Pons (tissue), 1 donor: ENCODE measurements at regions not wholly inside any gene's neighbourhood (a gene's known extent, or its start where the extent isn't known, plus 50 kb on each side); places are given as distances from the start of the nearest gene placed in this dataset.
"Not testable (repeated sequence)": the region's sequence is repeated elsewhere in the genome, so short reads cannot be mapped to it uniquely, and the experiment has no call there.

ENCODE experiments used
- DNase-seq: peaks from one replicate; pipeline ENCODE4 v3.0.0-alpha.2; 2016; ENCODE audit warnings: low spot score

GRCh38 chr1:4171480-4172450, 271.7 kb upstream of the C1orf174 start:
- no peak for DNase-seq

GRCh38 chr1:4172644-4173599, 272.9 kb upstream of the C1orf174 start:
- peak; percentile 45 for DNase-seq

- no peak for DNase-seq
These were observed 273.7 kb upstream of the C1orf174 start for GRCh38 chr1:4173731-4174130.

GRCh38 chr1:4174291-4175200, 274.5 kb upstream of the C1orf174 start:
- DNase-seq, result no peak

- DNase-seq, result no peak
These were observed 275.7 kb upstream of the C1orf174 start for GRCh38 chr1:4175566-4176405.

- no peak for DNase-seq
These were observed 276.8 kb upstream of the C1orf174 start for GRCh38 chr1:4176841-4177240.

GRCh38 chr1:4177425-4178150, 277.5 kb upstream of the C1orf174 start:
- DNase-seq, result no peak

GRCh38 chr1:4178501-4179113, 278.5 kb upstream of the C1orf174 start:
- no peak for DNase-seq

- DNase-seq, result no peak
These were observed 280.1 kb upstream of the C1orf174 start for GRCh38 chr1:4179914-4180735.

GRCh38 chr1:4186486-4186885, 286.4 kb upstream of the C1orf174 start:
- DNase-seq, result not testable (repeated sequence)

GRCh38 chr1:4203501-4203900, 303.4 kb upstream of the C1orf174 start:
- no peak for DNase-seq

GRCh38 chr1:4207183-4207582, 307.1 kb upstream of the C1orf174 start:
- no peak for DNase-seq

GRCh38 chr1:4207842-4208692, 308.0 kb upstream of the C1orf174 start:
- no peak for DNase-seq

- no peak for DNase-seq
These were observed 310.0 kb upstream of the C1orf174 start for GRCh38 chr1:4210043-4210442.

GRCh38 chr1:4212796-4213195, 312.7 kb upstream of the C1orf174 start:
- no peak for DNase-seq

- no peak for DNase-seq
These were observed 313.4 kb upstream of the C1orf174 start for GRCh38 chr1:4213366-4213973.

GRCh38 chr1:4214826-4215225, 314.8 kb upstream of the C1orf174 start:
- no peak for DNase-seq
